ENCODE measurements at regions not wholly inside any gene's neighbourhood (a gene's known extent, or its start where the extent isn't known, plus 50 kb on each side); places are given as distances from the start of the nearest gene placed in this dataset.

- no peaks in the 10 kb centered on the region for H3K4me1 ChIP-seq (ENCODE audit: control insufficient read depth, low read length)
- H3K4me2 ChIP-seq (ENCODE audit: low read length): no peak overlapping the region
- H3F3A ChIP-seq (ENCODE audit: control insufficient read depth, insufficient read depth): no peaks in the 10 kb centered on the region
- TF ChIP-seq EZH2phosphoT487 (IDR thresholded peaks at IDR 0.05; ENCODE audit: borderline replicate concordance, low read length): no peak
- TF ChIP-seq, protein P1, sequence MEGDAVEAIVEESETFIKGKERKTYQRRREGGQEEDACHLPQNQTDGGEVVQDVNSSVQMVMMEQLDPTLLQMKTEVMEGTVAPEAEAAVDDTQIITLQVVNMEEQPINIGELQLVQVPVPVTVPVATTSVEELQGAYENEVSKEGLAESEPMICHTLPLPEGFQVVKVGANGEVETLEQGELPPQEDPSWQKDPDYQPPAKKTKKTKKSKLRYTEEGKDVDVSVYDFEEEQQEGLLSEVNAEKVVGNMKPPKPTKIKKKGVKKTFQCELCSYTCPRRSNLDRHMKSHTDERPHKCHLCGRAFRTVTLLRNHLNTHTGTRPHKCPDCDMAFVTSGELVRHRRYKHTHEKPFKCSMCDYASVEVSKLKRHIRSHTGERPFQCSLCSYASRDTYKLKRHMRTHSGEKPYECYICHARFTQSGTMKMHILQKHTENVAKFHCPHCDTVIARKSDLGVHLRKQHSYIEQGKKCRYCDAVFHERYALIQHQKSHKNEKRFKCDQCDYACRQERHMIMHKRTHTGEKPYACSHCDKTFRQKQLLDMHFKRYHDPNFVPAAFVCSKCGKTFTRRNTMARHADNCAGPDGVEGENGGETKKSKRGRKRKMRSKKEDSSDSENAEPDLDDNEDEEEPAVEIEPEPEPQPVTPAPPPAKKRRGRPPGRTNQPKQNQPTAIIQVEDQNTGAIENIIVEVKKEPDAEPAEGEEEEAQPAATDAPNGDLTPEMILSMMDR (IDR thresholded peaks at IDR 0.05; ENCODE audit: low read depth, low read length, poor library complexity, severe bottlenecking): no peak
- no peaks in the 10 kb centered on the region for H3K27me3 ChIP-seq (ENCODE audit: control insufficient read depth, low read length)
- H3K4me3 ChIP-seq (ENCODE audit: low read length): no peak overlapping the region
- no peak overlapping the region for H3K27ac ChIP-seq (ENCODE audit: low read depth, low read length)
- H3K9me2 ChIP-seq (replicated peaks; ENCODE audit: control insufficient read depth, low read length): no peaks in the 10 kb centered on the region
- H3K36me3 ChIP-seq (ENCODE audit: control insufficient read depth, low read length): no peaks in the 10 kb centered on the region
- no peaks in the 10 kb centered on the region for H3K79me2 ChIP-seq (ENCODE audit: control insufficient read depth, low read length)
- no peaks in the 10 kb centered on the region for H4K20me1 ChIP-seq (ENCODE audit: control insufficient read depth, insufficient read depth, low read depth, low read length)
- no peaks in the 10 kb centered on the region for H3K9me3 ChIP-seq (ENCODE audit: control insufficient read depth, insufficient read depth, low read length)
Measured at GRCh38 chr9:82325907-82326306, 337.3 kb downstream of the SPATA31D1 start.

GRCh38 chr9:82327641-82328040 is 339.1 kb downstream of the SPATA31D1 start:
- Histone ChIP-seq H3F3A (ENCODE audit: control insufficient read depth, insufficient read depth) (no peaks in the 10 kb centered on the region), H3K4me2 (ENCODE audit: low read length) (no peak overlapping the region), H3K27ac (ENCODE audit: low read depth, low read length) (no peak overlapping the region), H3K36me3 (ENCODE audit: control insufficient read depth, low read length) (no peaks in the 10 kb centered on the region), H3K9me2 (replicated peaks; ENCODE audit: control insufficient read depth, low read length) (no peaks in the 10 kb centered on the region), H3K79me2 (ENCODE audit: control insufficient read depth, low read length) (no peaks in the 10 kb centered on the region), H3K27me3 (ENCODE audit: control insufficient read depth, low read length) (no peaks in the 10 kb centered on the region), H3K4me3 (ENCODE audit: low read length) (no peak overlapping the region), H3K4me1 (ENCODE audit: control insufficient read depth, low read length) (no peaks in the 10 kb centered on the region), H4K20me1 (ENCODE audit: control insufficient read depth, insufficient read depth, low read depth, low read length) (no peaks in the 10 kb centered on the region), H3K9me3 (ENCODE audit: control insufficient read depth, insufficient read depth, low read length) (no peaks in the 10 kb centered on the region)
- TF ChIP-seq, protein P1 (IDR thresholded peaks at IDR 0.05; ENCODE audit: low read depth, low read length, poor library complexity, severe bottlenecking): no peak
- no peak for TF ChIP-seq EZH2phosphoT487 (IDR thresholded peaks at IDR 0.05; ENCODE audit: borderline replicate concordance, low read length)

DNA sequence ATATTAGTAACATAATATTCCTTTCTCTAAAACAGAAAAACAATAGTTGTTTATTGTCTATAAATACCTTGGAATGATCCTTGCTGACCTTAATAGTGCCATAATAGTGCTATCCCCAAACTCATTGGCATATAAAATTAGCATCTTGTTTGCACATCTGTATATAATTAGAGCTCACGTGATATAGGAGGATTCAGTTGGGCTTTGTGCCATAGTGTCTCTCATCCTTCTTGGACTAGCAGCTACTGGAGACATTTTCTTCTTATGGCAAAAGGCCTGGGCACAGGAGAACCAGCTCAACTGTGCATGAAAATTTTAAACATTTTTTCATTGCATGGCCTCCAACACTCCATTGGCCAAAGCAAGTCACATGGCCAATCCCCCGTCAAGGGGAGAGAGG is 342.5 kb downstream of the SPATA31D1 start:
- no peak overlapping the region for H3K4me2 ChIP-seq (ENCODE audit: low read length)
- no peaks in the 10 kb centered on the region for H3K27me3 ChIP-seq (ENCODE audit: control insufficient read depth, low read length)
- H3K9me3 ChIP-seq (ENCODE audit: control insufficient read depth, insufficient read depth, low read length): no peaks in the 10 kb centered on the region
- no peaks in the 10 kb centered on the region for H3K36me3 ChIP-seq (ENCODE audit: control insufficient read depth, low read length)
- H3K79me2 ChIP-seq (ENCODE audit: control insufficient read depth, low read length): no peaks in the 10 kb centered on the region
- no peak overlapping the region for H3K27ac ChIP-seq (ENCODE audit: low read depth, low read length)
- H4K20me1 ChIP-seq (ENCODE audit: control insufficient read depth, insufficient read depth, low read depth, low read length): no peaks in the 10 kb centered on the region
- H3K4me1 ChIP-seq (ENCODE audit: control insufficient read depth, low read length): no peaks in the 10 kb centered on the region
- no peak overlapping the region for H3K4me3 ChIP-seq (ENCODE audit: low read length)
- TF ChIP-seq EZH2phosphoT487 (IDR thresholded peaks at IDR 0.05; ENCODE audit: borderline replicate concordance, low read length): no peak
- TF ChIP-seq, protein P1 (IDR thresholded peaks at IDR 0.05; ENCODE audit: low read depth, low read length, poor library complexity, severe bottlenecking): no peak
- H3K9me2 ChIP-seq (replicated peaks; ENCODE audit: control insufficient read depth, low read length): no peaks in the 10 kb centered on the region
- H3F3A ChIP-seq (ENCODE audit: control insufficient read depth, insufficient read depth): no peaks in the 10 kb centered on the region

All from DOHH2 (cell line).